Ovary (tissue), 3 donors: ENCODE measurements at regions not wholly inside any gene's neighbourhood (a gene's known extent, or its start where the extent isn't known, plus 50 kb on each side); places are given as distances from the start of the nearest gene placed in this dataset.

ENCODE experiments used
- EP300 ChIP-seq: sonication (generic); formaldehyde crosslinking; IDR thresholded peaks from one replicate; pipeline ENCODE4 v1.6.1; 2017; ENCODE audit warnings: antibody characterized with exemption
- POLR2A ChIP-seq: fragments of 450-650 bp; IDR thresholded peaks from one replicate; pipeline ENCODE4 v1.6.1; 2017; ENCODE audit warnings: antibody characterized with exemption, mild to moderate bottlenecking, moderate library complexity
- TF ChIP-seq, protein P1 (sequence below), 3 donors: fragments of 450-650 bp in 2 of 3; fragments of 200-600 bp in 1 of 3; IDR thresholded peaks; one replicate each; pipeline versions ENCODE4 v1.5.1 to v1.8.0; 2016 to 2022; ENCODE audit warnings: antibody characterized with exemption in 3 of 3, mild to moderate bottlenecking in 1 of 3
- donor health status: DM: no; HTN: no; CAD: no.

GRCh38 chr6:8642854-8643253 lies 207.5 kb upstream of the SLC35B3 start:
- TF ChIP-seq, protein P1, sequence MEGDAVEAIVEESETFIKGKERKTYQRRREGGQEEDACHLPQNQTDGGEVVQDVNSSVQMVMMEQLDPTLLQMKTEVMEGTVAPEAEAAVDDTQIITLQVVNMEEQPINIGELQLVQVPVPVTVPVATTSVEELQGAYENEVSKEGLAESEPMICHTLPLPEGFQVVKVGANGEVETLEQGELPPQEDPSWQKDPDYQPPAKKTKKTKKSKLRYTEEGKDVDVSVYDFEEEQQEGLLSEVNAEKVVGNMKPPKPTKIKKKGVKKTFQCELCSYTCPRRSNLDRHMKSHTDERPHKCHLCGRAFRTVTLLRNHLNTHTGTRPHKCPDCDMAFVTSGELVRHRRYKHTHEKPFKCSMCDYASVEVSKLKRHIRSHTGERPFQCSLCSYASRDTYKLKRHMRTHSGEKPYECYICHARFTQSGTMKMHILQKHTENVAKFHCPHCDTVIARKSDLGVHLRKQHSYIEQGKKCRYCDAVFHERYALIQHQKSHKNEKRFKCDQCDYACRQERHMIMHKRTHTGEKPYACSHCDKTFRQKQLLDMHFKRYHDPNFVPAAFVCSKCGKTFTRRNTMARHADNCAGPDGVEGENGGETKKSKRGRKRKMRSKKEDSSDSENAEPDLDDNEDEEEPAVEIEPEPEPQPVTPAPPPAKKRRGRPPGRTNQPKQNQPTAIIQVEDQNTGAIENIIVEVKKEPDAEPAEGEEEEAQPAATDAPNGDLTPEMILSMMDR (IDR thresholded peaks at IDR 0.05): no peak
- no peak for TF ChIP-seq POLR2A
- no peak for TF ChIP-seq EP300
